Stimulated activated CD4-positive, alpha-beta T cell treated with anti-CD3 and anti-CD28 coated beads, TNF-alpha, amount 100 ng/mL, for 24 hours (primary cell): ENCODE measurements at regions not wholly inside any gene's neighbourhood (a gene's known extent, or its start where the extent isn't known, plus 50 kb on each side); places are given as distances from the start of the nearest gene placed in this dataset.
"Not testable (repeated sequence)": the region's sequence is repeated elsewhere in the genome, so short reads cannot be mapped to it uniquely, and the experiment has no call there.

Source experiments
- DNase-seq, 3 experiments: peaks; one replicate each; pipeline ENCODE4 v3.0.0-alpha.2; 2020; ENCODE audit warnings: low read depth in 3 of 3

DNA sequence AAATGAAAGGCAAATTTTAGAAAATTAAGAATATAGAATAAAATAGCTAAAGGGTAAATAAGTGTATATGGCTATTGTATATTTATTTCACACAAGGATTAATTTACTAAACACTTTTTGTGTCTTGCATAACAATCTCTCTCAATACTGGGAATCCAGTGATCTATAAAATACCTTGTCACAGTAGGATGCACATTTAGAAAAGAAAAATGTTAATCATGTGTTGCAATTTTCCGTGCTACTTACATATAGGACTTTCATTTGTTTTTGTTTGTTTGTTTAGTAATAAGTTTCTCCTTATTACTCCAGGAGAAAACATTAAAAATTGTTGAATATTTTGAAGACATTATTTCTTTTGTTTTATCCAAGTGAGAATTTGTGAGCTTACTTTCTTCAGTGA is 1533.3 kb downstream of the SLITRK5 start:
- DNase-seq: no peak

DNA sequence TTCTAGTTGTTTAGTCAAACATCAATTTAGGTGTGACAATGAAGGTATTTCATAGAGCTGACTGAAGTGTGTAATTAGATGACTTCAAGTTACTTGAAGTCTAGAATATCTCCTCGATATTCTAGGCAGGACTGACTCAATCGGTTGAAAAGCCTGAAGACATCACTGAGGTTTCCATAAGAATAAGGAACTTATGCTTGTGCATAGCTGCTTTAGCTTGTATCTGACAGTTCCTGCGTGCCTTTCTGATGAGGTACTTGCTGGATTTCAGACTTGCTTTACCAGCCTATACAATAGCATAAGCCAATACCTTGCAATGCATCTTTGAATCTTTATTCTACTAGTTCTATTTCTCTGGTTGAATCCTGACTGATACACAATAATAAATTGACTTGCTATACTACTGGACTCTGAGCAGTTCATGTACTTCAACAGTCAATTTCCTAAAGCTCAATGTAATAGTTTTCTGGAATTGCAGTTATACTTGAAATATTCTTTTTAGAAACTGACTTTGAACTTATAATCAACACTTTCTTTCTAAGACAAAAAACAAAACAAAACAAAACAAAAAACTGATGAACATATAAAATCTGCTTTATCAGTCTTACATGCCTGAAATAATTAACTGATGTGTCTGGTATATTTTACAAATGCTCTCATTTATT is 1534.8 kb downstream of the SLITRK5 start:
- no peak for DNase-seq

DNA sequence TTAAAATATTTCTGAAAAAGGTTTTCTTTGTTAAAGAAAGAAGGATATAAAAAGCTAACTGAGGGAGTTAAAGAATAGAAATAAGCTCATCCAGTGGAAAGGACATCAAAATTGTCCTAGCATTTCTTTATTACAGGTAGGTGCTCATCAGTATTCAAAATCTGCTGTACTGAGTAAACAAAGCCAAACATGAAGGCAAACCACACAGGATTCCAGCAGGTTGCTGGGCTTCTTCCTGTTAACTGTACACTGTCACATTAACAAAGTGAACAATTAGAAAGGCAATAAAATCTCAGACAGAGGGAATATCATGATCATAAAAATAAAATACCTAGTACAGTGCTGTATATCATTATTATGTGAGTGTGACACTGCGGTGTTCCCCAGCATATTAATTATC is 1541.0 kb downstream of the SLITRK5 start:
- DNase-seq: no peak

DNA sequence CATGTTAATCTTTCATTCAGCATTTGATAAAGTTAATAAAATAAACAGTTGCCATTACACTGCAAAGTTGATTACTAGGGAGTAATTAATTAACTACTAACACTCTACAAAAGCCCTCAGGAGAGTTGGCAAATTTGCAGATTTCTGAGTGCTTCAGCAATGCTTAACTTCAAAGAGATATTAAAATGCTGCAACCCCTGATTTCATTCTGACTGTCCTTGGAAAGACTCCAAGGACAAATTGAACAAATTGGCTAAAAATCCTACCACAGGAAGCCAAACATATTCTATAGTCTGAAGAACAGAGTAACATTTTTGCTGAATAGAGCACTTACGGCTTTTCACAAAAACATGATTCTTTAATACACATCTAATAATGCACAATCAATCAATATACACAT is 1543.0 kb downstream of the SLITRK5 start:
- no peak for DNase-seq

DNA sequence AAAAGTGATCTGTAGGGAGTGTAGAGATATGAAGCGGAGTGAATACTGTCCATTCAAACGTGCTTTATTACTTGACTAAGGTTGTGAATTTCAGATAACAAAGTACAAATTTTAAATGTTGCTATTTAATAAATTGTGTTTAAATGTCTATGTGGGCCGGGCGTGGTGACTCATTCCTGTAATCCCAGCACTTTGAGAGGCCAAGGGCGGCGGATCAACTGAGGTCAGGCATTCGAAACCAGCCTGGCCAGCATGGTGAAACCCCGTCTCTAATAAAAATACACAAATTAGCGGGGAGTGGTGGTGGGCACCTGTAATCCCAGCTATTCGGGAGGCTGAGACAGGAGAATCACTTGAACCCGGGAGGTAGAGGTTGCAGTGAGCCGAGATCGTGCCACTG is 1544.1 kb downstream of the SLITRK5 start:
- DNase-seq: not testable (repeated sequence)

DNA sequence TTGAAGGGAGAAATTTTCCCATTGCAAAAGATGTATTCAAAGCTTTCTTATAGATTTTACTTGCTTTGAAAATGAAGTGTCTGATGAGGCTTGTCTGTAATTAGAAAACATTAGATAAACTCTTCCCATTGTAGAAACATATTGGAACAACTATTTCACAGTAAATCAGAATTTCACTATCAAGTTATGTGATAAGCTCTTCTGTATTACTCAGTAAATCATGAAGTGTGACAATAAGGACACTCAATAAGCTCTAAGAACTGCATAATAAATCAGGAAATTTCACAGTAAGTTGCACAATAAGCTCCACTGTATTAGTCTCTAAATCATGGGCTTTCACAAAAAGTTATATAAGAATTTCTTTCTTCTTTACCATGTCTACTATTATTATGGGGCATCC is 1546.6 kb downstream of the SLITRK5 start:
- DNase-seq: no peak

DNA sequence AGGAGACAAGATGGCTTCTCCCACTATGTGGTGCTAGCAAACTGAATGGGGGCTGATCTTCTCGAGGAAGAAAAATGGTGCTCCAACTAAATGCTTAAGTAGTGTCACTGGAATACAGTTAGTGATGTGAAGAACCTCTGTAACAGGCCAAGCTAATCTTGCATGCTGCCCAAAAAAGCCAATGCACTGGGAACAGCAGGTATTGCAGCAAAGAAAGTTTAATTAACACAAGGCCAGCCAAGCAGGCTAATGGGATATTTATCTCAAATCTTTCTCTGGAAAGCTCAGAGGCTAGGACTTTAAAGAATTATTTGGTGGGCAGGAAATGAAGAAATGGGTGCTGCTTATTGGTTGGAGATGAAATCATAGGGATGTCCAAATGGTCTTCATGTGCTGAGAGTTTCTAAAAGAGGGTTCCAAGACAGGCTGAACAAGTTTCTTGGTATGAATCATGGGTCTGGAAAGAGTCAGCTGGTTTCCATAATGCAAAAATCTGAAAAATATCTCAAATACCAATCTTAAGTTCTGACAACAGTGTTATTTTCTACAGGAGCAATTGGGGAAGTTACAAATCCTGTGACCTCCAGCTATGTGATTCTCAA is 1550.5 kb downstream of the SLITRK5 start:
- DNase-seq: no peak

DNA sequence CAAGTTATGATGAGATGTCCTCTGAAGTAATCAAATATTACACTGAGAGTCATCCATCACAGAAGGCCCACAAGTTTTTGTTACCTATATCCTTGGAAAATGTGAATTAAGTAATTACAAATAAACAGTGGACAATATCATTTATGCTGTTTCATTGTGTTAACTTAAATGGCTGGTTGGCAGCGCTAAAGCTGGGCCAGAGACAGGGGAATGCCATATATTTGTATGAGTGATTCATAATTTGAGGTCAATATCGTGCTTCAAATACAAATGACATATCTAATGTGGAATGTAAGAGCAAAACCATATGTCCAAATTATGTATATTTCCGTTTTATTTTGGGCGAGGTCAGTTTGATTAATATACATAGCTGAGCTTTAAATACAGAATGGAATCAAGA is 1556.2 kb downstream of the SLITRK5 start:
- no peak for DNase-seq

DNA sequence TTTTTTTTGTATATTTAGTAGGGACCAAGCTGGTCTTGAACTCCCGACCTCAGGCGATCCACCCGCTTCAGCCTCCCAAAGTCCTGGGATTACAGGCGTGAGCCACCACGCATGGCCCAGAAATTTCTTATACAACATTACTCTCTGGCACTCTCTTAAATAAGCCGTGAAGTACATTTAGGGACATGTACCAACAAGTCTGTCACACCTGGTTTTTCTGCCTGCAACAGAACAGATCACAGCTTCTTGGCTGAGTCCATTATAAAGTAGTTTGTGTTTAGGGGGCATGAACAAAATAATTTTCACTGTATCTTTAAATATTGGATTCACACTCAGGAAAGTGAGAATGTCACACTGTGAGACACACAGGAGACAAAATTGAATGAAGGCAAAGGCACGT is 1567.3 kb downstream of the SLITRK5 start:
- DNase-seq: no peak

DNA sequence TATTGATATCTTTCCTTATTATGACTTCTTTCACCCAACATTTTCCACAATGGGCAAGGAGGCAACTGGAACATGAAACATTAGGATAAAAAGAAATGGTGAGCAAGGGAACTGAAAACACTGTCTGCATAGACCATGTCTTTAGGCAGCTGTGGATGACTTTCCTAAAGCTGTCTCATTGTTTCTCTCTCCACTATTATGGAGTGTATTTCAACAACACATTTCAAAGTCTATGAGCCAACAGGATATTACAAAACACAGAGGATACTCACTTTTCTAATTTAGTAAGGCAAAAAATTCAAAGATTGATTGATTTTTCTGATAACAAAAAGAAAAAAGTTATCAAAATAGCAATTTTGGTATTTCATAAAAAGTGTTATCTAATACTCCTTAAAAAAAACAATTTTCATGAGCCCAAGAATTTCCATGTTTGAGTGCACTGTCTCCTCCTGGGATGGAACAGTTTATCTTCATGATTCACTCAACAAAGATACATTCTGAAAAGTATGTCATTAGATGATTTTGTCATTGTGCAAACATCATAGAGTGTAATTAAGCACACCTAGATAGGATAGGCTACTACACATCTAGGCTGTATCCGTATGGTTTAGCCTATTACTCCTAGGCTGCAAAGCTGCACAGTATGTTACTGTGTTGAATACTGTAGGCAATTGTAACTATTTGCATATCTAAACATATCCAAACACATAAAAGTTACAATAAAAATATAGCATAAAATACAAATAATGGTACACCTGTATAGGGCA is 1568.4 kb downstream of the SLITRK5 start:
- no peak for DNase-seq

DNA sequence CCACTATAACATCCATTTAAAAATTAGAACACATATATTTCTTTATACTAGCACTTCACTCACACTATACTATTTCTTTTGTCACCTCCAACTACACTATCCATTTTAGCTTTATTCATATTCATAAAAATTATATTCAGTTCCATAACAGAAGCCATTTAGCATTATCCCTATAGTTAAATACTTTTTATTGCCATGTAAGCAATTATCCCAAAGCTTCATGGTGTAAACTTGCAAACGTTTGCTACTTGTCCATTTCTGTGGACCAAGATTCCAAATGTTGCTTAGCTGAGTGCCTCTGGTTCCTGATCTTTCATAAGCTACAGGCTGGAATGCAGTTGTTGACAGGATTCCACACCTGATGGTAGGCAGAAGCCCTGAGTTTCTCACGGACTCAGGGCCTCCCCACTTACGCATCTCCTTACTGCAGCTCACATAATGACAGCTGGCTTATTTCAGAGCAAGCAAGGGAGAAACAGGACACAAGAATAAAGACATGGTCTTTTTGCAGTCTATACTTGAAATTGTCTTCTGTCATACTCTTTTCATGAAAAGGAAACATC is 1584.8 kb downstream of the SLITRK5 start:
- DNase-seq: no peak

DNA sequence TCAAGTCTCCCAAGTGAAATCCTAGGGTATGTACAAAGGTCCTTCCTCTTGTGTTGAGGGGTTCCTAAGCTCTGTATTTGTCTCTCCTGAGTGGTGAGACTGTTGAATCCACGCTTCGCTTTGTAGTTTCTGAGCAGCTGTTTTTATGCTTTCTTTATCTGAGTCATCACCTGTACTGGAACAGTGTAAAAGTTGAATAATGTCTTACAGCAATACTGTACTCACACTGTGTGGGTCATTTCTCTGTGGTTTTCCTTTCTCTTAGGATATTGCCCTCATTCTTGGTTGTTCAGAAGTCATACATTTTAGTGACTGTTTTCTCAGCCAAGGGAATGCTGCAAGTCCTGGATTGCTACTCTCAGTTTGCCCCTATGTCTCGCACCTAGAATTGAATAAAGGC is 1596.6 kb downstream of the SLITRK5 start:
- DNase-seq: no peak

DNA sequence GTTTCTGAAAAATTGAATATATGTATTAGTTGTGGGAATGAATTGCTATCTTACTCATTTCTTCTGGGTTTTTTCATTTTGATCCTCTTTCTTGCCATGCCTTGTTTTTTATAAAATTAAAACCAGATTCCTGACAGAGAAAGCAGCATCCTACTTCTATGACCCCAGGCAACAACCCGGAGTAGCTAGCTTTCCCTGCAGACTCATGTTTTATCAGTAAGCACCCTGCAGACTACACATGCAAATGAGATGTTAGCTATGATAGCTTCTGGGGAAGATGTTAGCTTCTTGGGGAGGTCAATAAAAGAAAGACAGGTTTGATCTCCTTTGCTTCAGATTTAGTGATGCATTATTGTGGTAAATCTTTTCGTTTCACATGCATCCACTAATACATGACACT is 1598.6 kb downstream of the SLITRK5 start:
- DNase-seq: no peak

DNA sequence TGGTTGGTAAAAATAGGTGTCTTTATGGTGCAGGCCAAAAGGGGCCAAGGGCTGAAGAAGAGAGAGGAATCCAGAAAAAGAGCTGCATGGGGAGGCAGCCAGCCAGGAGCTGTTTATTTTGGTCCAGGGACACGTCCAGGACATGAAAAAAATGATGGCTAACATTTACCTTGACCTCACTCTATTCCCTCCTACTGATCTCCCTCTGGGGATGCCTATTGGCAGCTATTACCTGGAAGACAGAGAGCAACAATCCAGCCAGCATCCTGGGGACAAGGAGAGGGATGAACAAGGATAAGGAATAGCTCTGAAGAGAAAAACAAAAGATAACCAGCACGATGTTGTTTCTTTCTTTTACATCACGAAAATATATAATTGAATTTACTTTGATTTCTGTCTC is 1599.6 kb downstream of the SLITRK5 start:
- no peak for DNase-seq

DNA sequence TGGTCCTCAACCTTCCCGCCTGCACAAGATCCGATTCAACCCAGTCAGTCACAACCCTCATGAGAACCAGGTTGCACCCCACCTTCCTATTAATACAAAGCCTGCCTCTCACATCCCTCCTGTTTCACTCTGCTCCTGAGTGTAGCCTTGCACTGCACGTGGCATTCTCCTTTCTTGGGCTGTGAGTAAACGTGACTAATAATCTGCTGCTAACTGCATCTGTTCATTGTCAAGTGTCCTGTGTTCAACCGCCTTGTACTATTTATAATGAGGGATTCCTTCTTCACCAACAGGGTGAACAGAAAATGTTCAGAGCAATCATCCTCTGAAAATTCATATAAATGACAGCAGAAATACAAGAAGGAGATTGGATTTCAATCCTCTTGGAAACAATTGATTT is 1608.2 kb downstream of the SLITRK5 start:
- DNase-seq: no peak

DNA sequence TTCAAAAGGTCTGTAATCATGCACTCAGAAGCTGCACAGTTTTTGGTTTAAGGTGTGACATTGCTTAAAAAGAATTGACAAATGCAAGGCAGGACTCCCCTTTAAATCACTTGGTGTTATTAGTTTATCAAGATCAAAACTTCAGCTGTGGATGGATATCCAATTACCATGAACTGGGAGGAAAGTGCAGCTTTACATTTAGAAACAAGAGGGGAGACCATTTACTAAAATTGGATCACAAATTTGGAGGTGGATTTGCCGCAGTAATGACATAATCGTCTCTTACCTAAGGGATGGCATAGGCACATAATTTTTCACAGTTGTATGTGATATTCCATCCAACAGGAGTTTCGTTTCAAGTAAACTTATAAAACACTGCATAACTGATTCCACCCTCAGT is 1610.2 kb downstream of the SLITRK5 start:
- no peak for DNase-seq

DNA sequence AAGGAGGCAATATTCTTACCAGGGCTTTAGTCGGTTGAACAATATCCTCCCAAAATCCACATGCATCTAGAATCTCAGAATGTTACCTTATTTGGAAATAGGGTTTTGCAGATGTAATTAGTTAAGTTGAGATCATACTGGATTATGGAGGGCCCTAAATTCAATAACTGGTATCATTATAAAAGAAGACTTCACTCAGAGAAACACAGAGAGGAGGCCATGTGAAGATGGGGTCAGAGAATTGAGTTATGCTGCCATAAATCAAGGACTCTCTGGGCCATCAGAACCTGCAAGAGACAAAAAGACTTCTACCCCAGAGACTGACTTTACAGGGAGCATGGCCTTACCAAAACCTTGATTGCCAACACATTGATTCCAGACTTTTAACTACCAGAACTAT is 1611.1 kb downstream of the SLITRK5 start:
- DNase-seq: no peak

DNA sequence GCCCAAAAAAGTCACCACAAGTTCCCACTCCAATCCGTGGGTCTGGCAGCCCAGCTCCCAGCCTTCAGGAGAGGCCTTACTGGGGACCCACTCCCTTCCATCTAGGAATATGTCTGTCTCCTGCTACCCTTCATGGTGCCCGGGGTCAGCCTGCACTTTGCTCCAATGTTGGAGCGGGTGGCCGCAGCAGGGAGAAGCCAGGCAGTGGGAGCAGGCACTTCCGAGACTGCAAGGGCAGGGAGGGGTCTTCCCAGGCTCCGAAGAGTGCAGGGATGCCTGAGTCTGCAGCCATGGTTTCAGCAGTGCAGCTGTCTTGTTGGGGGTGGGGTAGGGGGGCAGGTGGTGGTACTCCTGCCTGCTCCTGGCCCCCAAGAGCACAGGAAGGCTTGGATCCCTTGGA is 1616.2 kb downstream of the SLITRK5 start:
- DNase-seq: no peak

DNA sequence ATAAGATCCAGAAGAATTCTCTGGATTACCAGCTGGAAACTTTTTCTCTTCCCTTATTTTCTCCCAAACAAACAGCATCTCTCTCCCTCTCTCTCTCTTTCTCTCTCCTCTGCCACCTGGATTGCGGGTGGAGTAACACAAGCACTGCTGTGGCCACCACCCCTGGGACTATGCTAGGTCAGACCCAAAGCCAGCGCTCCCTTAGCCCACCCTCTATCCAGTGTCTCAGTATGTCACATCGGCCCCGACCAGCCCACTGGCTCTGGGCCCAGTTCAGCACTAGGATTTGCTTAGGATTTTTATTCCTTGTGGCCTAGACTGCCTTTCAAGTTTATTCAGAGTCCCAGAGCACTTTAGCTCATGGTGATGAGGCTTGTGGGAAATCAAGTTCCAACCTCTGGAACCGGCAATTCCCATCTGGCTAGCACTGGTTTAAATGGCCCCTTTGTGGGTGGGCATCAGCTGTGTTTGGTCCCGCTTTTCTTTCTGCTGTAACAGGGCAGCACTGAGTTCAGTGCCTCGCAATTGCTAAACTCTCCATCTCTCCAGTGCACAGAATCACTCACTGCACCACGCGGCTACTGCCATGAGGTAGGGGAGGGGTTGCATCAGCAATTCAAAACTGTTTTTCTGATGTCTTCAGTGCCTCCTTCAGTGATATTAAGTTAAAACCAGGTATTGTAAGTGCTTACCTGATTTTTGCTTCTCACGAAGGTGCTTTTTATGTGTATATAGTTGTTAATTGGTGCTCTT is 1623.1 kb downstream of the SLITRK5 start:
- DNase-seq: no peak

DNA sequence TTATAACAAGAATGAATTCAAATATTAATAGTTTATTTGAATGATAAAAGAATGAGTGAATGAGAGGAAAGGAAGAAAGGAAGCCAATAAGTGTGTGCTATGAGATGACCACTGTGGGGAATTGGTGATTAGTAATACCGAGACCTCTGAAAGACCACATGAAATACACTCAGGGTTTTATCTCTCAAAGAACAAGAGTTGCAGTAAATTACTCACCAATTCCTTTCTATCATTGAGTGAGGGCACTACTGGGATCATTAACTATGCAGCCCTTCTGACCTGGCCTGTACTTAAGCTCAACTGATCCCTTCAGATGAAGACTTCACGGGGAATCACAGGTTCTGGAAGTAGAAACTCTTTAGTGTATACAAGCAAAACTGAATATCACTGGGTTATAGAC is 1636.1 kb downstream of the SLITRK5 start:
- no peak for DNase-seq

DNA sequence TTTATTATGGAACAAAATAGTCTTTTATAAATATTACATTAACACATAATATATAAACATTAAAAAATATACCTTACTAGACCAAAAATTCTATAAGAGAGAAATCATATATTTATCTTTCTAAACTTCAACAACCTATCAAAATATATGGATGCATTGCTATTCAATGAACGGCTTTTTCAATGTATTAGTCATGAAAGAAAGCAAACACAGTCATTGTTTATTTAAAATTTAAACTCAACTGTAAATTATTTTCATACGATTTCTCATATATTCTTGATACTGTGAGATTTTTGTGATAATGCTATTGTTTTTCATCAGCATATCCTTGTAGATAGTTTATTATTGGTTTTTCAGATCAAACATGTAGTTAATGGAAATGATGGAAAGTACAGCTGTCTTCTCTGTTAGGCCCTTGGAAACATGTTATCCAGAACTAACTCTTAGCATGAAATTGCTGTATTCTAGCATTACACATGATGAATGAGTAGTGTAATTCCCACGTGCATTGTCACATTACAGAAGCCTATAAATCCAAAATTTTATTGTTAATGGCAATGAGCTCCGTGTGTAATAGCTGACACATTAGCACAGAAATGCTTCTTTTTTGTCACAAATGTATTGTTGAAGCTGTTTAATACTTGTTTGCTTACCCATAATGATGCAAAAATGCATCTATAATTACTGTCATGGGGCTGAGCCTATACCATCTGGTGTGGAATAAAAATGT is 1639.9 kb downstream of the SLITRK5 start:
- DNase-seq: no peak

DNA sequence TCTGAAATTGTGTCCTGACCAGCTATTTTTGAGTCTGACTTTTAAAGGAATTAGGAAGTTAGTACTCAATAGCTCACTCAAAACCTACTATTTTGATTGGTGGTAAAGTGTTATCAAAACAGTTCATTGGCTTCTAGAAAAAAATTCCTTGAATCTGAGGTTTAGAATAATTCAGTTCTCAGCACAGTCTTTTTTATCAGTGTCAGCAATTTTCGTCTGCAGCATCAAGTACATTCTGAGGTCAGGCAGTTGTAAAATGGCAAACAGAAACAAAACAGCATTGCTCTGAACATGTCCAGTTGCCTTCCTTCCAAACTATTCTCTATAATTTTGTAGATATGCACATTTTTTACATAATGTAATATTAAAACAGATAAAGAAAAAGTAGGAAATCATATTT is 1644.1 kb downstream of the SLITRK5 start:
- DNase-seq: no peak
